ENCODE measurements at regions not wholly inside any gene's neighbourhood (a gene's known extent, or its start where the extent isn't known, plus 50 kb on each side); places are given as distances from the start of the nearest gene placed in this dataset.

DNA sequence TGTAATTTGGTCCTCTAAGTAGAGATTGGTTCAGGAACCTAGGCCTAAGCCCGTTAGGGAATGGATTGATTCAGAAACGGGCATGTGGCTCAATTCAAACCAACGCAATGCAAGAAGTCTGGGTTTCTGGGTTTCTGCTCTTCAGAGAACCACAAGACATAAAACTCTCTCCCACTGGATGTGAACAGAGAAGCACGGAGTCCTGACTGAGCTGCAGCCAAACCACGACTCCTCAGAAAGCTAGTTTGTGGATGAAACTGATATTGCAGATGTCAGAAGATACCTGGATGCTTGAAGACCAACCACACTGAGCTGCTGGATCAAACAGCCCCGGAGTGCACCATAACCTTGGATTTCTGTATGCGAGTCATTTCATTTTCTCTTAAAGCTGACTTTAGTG is 50.0 kb downstream of the SOD2 start:
- no peak for DNase-seq (ENCODE audit: insufficient read length, low spot score)
- TF ChIP-seq, protein P1, sequence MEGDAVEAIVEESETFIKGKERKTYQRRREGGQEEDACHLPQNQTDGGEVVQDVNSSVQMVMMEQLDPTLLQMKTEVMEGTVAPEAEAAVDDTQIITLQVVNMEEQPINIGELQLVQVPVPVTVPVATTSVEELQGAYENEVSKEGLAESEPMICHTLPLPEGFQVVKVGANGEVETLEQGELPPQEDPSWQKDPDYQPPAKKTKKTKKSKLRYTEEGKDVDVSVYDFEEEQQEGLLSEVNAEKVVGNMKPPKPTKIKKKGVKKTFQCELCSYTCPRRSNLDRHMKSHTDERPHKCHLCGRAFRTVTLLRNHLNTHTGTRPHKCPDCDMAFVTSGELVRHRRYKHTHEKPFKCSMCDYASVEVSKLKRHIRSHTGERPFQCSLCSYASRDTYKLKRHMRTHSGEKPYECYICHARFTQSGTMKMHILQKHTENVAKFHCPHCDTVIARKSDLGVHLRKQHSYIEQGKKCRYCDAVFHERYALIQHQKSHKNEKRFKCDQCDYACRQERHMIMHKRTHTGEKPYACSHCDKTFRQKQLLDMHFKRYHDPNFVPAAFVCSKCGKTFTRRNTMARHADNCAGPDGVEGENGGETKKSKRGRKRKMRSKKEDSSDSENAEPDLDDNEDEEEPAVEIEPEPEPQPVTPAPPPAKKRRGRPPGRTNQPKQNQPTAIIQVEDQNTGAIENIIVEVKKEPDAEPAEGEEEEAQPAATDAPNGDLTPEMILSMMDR (IDR thresholded peaks at IDR 0.05; ENCODE audit: insufficient read depth, missing control alignments) = no peak
- FAIRE-seq = no peak

DNA sequence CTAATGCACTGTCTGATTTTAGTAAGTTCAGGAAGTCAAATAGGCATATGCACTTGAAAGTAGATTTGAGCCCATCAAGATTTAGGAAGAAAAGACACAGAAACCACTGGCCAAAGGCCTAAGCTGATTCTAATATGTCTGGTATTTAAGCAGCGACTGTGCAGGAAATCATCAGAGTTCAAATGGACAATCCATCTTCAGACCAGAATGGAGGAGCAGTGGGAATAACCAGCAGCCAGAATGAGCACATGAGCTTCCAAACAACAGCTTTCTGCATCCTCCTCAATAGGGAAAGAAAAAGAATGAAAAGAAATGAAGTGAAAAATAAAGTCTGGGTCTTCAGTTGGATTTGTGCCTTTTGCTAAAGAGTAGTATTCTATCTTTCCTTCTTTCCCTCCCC is 50.6 kb downstream of the SOD2 start:
- DNase-seq (ENCODE audit: insufficient read length, low spot score) (no peak), FAIRE-seq (no peak)
- TF ChIP-seq, protein P1 (IDR thresholded peaks at IDR 0.05; ENCODE audit: insufficient read depth, missing control alignments) = no peak

DNA sequence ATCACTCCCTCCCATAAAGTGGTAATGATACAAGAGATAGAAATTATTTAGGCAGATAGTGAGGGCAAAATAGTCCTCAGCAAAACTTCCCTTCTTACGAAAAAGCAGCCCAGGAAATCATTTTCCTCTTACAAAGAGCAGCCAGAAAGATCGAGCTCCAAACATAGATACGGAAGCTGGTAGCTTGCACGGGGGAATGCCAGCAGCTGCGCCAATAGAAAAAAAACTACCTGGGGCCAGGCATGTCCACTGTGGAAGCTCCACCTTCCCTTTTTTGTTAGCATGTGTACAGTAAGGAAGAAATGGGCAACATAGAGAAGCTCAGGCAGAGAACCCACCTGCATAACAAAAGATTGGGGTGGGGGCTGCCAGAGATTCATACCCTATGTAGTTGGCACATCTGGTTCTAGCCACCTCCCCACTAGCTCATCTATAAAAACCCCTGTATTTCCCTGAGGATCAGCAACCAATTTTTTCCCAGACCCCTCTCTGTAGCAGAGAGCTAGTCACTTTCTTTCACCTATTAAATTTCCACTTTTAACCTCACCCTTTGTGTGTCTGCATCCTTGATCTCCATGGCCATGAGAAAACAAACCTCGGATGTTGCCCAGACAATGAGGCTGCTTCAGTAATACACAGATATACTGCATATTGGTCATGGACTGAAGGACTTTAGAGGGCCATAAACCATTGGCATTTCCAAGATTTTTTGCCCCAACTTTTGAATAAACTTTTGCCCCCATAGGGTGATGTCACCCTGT is 52.1 kb downstream of the SOD2 start:
- no peak for DNase-seq (ENCODE audit: insufficient read length, low spot score)
- FAIRE-seq = no peak
- TF ChIP-seq, protein P1 (IDR thresholded peaks at IDR 0.05; ENCODE audit: insufficient read depth, missing control alignments) = no peak

DNA sequence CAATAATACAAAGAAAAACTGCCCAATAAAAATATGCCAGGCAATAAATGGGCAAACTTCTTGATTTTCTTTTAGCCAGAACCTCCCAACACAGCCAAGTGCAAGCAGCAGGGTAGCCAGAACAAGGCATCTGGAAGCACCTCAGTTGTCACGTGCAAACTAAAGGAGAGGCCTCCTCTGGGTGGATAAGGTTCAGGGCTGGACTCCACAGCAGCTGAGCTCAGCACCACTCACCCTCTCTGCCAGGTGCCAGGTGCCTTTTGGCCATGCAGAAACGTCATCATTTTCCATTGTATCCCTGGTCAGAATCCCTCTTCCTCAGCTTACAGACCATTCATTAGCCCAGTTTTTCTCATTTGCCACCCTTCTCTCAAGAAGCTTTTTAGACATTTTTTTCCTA is 52.7 kb downstream of the SOD2 start:
- DNase-seq (ENCODE audit: insufficient read length, low spot score) (no peak), FAIRE-seq (no peak)
- TF ChIP-seq, protein P1 (IDR thresholded peaks at IDR 0.05; ENCODE audit: insufficient read depth, missing control alignments) = no peak

DNA sequence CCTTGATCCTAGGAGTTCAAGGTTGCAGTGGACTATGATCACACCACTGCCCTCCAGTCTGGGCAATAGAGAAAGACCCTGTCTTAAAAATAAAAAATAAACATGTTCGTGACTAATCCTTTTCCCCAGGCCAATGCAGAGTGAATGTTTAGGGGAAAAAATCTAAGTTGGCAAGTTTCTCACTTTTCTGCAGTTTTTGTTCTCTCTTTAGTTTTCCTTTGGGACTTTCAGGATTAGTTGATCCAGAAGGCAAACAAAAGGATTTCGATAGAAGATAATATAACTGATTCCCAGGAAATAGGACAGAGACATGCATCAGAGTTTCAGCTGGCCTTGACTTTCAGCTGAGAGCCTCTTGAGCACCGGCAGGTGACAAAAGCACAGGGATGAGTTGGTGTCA is 53.3 kb downstream of the SOD2 start:
- no peak for FAIRE-seq
- no peak for DNase-seq (ENCODE audit: insufficient read length, low spot score)
- TF ChIP-seq, protein P1 (IDR thresholded peaks at IDR 0.05; ENCODE audit: insufficient read depth, missing control alignments) = no peak

DNA sequence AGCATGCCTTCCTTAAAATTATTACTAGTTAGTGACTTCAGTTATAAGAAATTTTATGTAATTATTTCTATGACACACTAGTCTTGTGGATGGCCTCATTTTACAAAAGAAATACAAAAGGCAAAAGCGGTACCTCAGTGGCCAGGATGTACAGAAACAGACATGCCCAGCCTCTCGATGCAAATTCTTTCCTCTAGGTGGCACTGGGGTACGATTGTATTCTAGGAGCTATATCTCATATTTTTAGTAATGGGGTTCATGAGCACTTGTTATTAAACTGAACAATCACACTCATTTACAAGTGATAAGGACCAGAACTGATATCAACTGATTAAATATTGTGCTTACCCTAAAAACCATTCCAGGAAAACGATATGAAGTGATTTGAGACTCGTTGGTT is 59.8 kb downstream of the SOD2 start:
- FAIRE-seq = no peak
- TF ChIP-seq, protein P1 (IDR thresholded peaks at IDR 0.05; ENCODE audit: insufficient read depth, missing control alignments) = peak; percentile 55
- no peak for DNase-seq (ENCODE audit: insufficient read length, low spot score)

DNA sequence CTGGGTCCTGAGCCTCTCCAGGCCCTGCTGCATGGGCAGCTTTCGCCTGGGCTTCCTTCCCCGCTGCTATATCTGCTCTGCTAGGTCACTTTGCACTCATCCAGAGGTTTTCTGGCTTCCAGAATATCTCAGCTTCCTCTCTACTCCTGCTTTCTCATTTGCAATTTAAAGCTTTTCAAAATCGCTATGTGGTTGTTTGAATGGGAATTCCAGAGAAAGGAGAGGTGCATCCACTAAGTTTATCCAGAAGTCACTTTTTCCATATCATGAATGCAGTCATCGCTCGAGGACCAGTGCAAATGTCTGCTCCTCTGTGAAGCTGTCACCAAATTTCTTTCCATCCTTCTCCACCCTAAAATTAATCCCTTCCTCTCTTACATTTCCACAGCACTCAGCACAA is 61.2 kb downstream of the SOD2 start:
- DNase-seq (ENCODE audit: insufficient read length, low spot score) (no peak), FAIRE-seq (no peak)
- TF ChIP-seq, protein P1 (IDR thresholded peaks at IDR 0.05; ENCODE audit: insufficient read depth, missing control alignments) = no peak
